Activated CD8-positive, alpha-beta T cell treated with anti-CD3 and anti-CD28 coated beads, Interleukin-2, amount 10 ng/mL, durations not matched to agents 7 days and 5 days (primary cell): ENCODE measurements at regions not wholly inside any gene's neighbourhood (a gene's known extent, or its start where the extent isn't known, plus 50 kb on each side); places are given as distances from the start of the nearest gene placed in this dataset.

Experiments
- ATAC-seq: fragments of 150-1000 bp; cut with Tn5 transposase; one replicate; pipeline ENCODE4 v1.10.0; 2021; ENCODE audit warnings: moderate library complexity
- CTCF ChIA-PET: fragments of 350-600 bp; sonication (Branson Sonifier 250); formaldehyde crosslinking; loops from one replicate; lab custom pipeline; 2021; ENCODE audit warnings: antibody characterized with exemption; lab: Charles Lee
- POLR2A ChIA-PET: fragments of 350-600 bp; sonication (Branson Sonifier 250); formaldehyde crosslinking; loops from one replicate; lab custom pipeline; 2021; ENCODE audit warnings: antibody characterized with exemption; lab: Charles Lee
- DNase-seq: peaks from one replicate; pipeline ENCODE4 v3.0.0-alpha.2; 2020
- H3K27ac Mint-ChIP-seq: one replicate; pipeline ENCODE4 v1.8.0; 2021; ENCODE audit warnings: mild to moderate bottlenecking, mixed read lengths
- H3K27me3 Mint-ChIP-seq: one replicate; pipeline ENCODE4 v1.8.0; 2021; ENCODE audit warnings: low read depth, mixed read lengths
- H3K36me3 Mint-ChIP-seq: one replicate; pipeline ENCODE4 v1.8.0; 2021; ENCODE audit warnings: low read depth, mixed read lengths
- H3K4me1 Mint-ChIP-seq: one replicate; pipeline ENCODE4 v1.8.0; 2021; ENCODE audit warnings: low read depth, mixed read lengths
- H3K4me3 Mint-ChIP-seq: one replicate; pipeline ENCODE4 v1.8.0; 2021; ENCODE audit warnings: mild to moderate bottlenecking, mixed read lengths
- H3K9me3 Mint-ChIP-seq: one replicate; pipeline ENCODE4 v1.8.0; 2022; ENCODE audit warnings: mixed read lengths; ENCODE audit not compliant: insufficient read depth

DNA sequence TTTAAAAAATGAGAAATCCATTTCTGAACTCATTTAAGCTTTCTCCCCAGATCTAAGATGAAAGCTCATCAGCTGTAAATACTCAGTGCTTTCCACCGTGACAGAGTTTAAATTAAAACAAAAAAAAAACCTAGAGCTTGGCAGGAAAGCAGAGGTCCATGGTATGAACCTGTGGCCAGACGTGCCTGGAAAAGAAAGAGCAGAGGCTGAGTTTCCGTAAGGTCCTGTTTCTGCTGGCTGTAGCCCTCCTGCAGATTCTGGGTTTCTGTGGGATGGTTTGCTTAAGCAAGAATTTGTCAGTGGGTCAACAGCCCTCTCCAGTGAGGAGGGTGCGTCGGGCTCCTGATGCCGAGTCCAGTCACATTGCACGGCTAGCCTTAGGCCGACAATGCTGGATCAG is 383.2 kb downstream of the SAMD5 start:
- H3K4me3 Mint-ChIP-seq = no peak overlapping the region
- H3K27ac Mint-ChIP-seq = no peak overlapping the region
- no peak for DNase-seq
- ChIA-PET POLR2A (no interaction called here), CTCF (no interaction called here)
- no peaks in the 10 kb centered on the region for H3K27me3 Mint-ChIP-seq
- no peak for ATAC-seq
- H3K4me1 Mint-ChIP-seq = no peaks in the 10 kb centered on the region
- no peaks in the 10 kb centered on the region for H3K36me3 Mint-ChIP-seq
- no peaks in the 10 kb centered on the region for H3K9me3 Mint-ChIP-seq

DNA sequence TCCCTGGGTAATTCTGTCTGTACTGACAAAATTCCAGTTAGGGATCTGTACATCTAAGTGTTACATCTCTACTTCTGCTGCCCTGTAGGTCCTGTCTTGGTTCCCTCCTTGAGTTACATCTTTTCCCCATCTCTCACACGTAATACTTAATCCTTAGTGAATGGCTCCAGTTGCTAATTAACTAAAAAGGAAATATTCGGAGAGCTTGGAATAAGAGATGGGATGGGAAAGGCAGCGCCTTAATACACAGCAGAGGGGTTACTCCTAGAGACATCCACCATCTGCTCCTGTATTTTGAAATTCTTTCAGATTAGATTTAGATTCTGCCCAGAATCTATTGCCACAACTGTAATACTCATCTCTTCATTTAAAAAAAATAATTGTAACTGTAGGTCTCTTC is 384.0 kb downstream of the SAMD5 start:
- ATAC-seq (no peak), DNase-seq (no peak)
- H3K36me3 Mint-ChIP-seq = no peaks in the 10 kb centered on the region
- H3K4me1 Mint-ChIP-seq = no peaks in the 10 kb centered on the region
- ChIA-PET POLR2A (no interaction called here), CTCF (no interaction called here)
- H3K9me3 Mint-ChIP-seq = no peaks in the 10 kb centered on the region
- H3K27ac Mint-ChIP-seq = no peak overlapping the region
- no peaks in the 10 kb centered on the region for H3K27me3 Mint-ChIP-seq
- H3K4me3 Mint-ChIP-seq = no peak overlapping the region

DNA sequence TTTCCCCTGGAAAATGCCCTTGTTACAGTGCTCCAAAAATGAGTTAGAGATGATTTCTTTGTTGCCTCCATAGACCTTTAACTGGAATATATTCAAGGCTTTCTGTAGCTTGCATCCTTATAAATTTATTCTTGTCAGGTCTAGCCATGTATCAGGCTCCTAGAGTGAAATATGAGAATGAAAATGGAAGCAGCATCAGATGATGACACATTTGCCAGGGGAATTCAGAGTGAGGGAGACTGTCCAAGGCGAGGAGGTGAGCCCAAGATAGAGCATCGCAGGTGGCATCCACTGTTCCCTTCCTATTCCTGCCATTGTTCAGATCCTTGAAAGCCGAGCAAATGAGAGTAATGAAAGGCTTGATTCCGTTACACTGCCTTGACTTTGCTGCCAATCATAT is 386.8 kb downstream of the SAMD5 start:
- CTCF ChIA-PET = no interaction called here
- H3K4me1 Mint-ChIP-seq = no peaks in the 10 kb centered on the region
- H3K36me3 Mint-ChIP-seq = no peaks in the 10 kb centered on the region
- ATAC-seq (no peak), DNase-seq (no peak)
- POLR2A ChIA-PET = no interaction called here
- no peak overlapping the region for H3K4me3 Mint-ChIP-seq
- no peaks in the 10 kb centered on the region for H3K9me3 Mint-ChIP-seq
- no peaks in the 10 kb centered on the region for H3K27me3 Mint-ChIP-seq
- H3K27ac Mint-ChIP-seq = no peak overlapping the region

- H3K4me1 Mint-ChIP-seq = no peaks in the 10 kb centered on the region
- H3K27ac Mint-ChIP-seq = no peak overlapping the region
- ATAC-seq (no peak), DNase-seq (no peak)
- H3K4me3 Mint-ChIP-seq = no peak overlapping the region
- ChIA-PET POLR2A (no interaction called here), CTCF (no interaction called here)
- H3K9me3 Mint-ChIP-seq = no peaks in the 10 kb centered on the region
- no peaks in the 10 kb centered on the region for H3K36me3 Mint-ChIP-seq
- no peaks in the 10 kb centered on the region for H3K27me3 Mint-ChIP-seq
Observed at GRCh38 chr6:147900247-147900830, 391.8 kb downstream of the SAMD5 start.

DNA sequence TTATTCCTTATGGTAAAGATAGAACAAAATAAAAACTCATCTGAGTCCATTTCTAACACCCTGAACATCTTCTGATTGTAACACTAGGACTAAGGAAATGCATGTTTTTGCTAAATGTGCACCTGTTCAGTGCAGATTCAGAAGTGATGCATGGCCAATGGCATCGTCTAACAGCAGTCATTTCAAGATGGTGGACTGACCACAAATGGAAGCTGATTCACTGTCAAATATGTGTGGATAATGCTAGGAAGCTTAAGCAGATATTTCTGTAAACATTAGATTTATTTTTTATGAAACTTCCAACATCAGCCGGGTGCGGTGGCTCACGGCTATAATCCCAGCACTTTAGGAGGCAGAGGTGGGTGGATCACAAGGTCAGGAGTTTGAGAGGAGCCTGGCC is 394.8 kb downstream of the SAMD5 start:
- H3K27ac Mint-ChIP-seq = no peak overlapping the region
- ChIA-PET POLR2A (no interaction called here), CTCF (no interaction called here)
- H3K4me1 Mint-ChIP-seq = no peaks in the 10 kb centered on the region
- no peak overlapping the region for H3K4me3 Mint-ChIP-seq
- H3K27me3 Mint-ChIP-seq = no peaks in the 10 kb centered on the region
- DNase-seq = no peak
- H3K9me3 Mint-ChIP-seq = no peaks in the 10 kb centered on the region
- ATAC-seq = no peak
- no peaks in the 10 kb centered on the region for H3K36me3 Mint-ChIP-seq

- ATAC-seq (no peak), DNase-seq (no peak)
- Mint-ChIP-seq H3K4me1 (no peaks in the 10 kb centered on the region), H3K36me3 (no peaks in the 10 kb centered on the region), H3K27me3 (no peaks in the 10 kb centered on the region), H3K27ac (no peak overlapping the region), H3K4me3 (no peak overlapping the region), H3K9me3 (no peaks in the 10 kb centered on the region)
- ChIA-PET POLR2A (no interaction called here), CTCF (no interaction called here)
Observed at GRCh38 chr6:147903931-147904330, 395.4 kb downstream of the SAMD5 start.

GRCh38 chr6:147904416-147904815 is 395.9 kb downstream of the SAMD5 start:
- no peaks in the 10 kb centered on the region for H3K4me1 Mint-ChIP-seq
- DNase-seq = no peak
- no peak overlapping the region for H3K4me3 Mint-ChIP-seq
- H3K27me3 Mint-ChIP-seq = no peaks in the 10 kb centered on the region
- H3K9me3 Mint-ChIP-seq = no peaks in the 10 kb centered on the region
- ChIA-PET POLR2A (no interaction called here), CTCF (no interaction called here)
- H3K27ac Mint-ChIP-seq = no peak overlapping the region
- H3K36me3 Mint-ChIP-seq = no peaks in the 10 kb centered on the region
- no peak for ATAC-seq

DNA sequence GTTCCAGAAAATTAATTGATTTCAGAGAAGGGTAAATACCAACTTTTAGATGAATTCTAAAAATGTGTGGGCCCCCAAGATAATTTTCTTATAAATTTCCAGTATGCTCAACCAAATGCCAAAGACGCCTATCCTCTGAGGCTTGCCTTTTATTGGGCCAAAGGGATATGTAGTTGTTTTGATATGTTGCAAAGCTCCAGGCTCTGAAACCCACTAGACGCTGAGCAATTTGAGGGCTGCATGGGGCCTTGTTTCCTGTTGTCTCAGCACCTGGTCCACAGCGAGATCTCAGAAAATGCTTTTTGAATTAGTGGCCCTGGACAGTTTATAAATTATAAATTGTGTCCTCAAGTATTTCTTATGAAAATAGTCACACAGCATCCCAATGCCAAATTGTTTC is 397.2 kb downstream of the SAMD5 start:
- ATAC-seq (no peak), DNase-seq (no peak)
- Mint-ChIP-seq H3K4me3 (no peak overlapping the region), H3K27ac (no peak overlapping the region), H3K36me3 (no peaks in the 10 kb centered on the region), H3K27me3 (no peaks in the 10 kb centered on the region), H3K4me1 (no peaks in the 10 kb centered on the region), H3K9me3 (no peaks in the 10 kb centered on the region)
- CTCF ChIA-PET = no interaction called here
- POLR2A ChIA-PET = no interaction called here

DNA sequence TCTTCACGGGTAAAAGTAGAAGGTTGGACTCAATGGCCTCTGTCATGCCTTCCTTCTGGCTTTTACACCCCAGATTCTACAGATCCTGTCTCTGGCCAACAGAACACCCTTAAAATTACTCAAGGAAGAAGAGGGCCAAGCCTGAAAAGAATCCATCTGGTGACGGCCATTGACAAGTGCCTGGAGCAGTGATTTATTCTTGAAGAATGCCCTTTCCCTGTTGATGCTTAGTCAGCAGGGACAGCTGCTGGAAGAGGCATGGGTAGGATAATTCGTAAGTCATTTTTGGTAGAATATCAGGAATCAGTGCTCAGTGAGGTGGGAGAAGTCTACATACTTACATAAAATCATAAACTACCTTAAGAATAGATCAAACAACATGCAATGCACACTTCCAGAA is 397.9 kb downstream of the SAMD5 start:
- no peak overlapping the region for H3K4me3 Mint-ChIP-seq
- no peaks in the 10 kb centered on the region for H3K9me3 Mint-ChIP-seq
- H3K27ac Mint-ChIP-seq = no peak overlapping the region
- ATAC-seq (no peak), DNase-seq (no peak)
- POLR2A ChIA-PET = no interaction called here
- H3K36me3 Mint-ChIP-seq = no peaks in the 10 kb centered on the region
- no peaks in the 10 kb centered on the region for H3K27me3 Mint-ChIP-seq
- CTCF ChIA-PET = no interaction called here
- H3K4me1 Mint-ChIP-seq = no peaks in the 10 kb centered on the region

DNA sequence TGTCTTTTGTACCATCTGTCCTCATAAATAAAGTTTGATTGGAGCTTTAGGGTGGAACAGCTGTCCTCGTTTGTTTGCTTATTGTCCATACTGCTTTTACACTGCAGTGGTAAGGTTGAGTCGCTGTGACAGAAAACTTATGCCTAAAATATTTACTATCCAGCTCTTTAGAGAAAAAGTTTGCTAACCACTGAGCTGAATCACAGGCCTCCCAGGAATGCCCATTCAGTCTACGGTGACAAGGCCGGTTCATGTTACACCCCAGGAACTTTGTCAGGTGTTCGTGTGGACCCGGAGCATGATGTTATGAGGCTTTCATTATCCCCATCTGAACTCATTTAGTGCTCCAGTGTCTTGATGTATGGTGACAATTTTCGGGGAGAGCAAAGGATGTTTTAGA is 401.1 kb downstream of the SAMD5 start:
- H3K4me3 Mint-ChIP-seq = no peak overlapping the region
- no peaks in the 10 kb centered on the region for H3K9me3 Mint-ChIP-seq
- H3K27me3 Mint-ChIP-seq = no peaks in the 10 kb centered on the region
- ChIA-PET POLR2A (no interaction called here), CTCF (no interaction called here)
- DNase-seq (no peak), ATAC-seq (no peak)
- no peak overlapping the region for H3K27ac Mint-ChIP-seq
- H3K4me1 Mint-ChIP-seq = no peaks in the 10 kb centered on the region
- no peaks in the 10 kb centered on the region for H3K36me3 Mint-ChIP-seq

DNA sequence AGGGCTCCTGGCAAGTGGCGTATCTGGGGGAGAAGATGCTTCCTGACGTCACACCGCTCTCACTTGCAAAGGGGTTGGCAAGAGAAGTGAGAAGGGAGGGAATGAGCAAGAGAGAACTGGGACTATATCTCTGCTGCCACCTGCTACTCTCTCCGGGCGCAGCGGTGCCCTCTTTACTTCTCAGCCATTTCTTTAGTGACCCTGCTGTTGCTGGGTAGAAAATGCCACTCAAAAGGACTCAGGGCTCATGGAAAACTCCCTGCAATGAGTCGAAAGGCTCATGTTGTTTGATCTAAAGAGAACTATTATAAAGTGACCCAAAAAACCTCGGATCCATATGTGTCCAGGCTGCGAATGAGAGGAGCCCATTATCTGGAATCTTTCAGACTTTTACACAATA is 401.8 kb downstream of the SAMD5 start:
- no peak for ATAC-seq
- POLR2A ChIA-PET = no interaction called here
- no peak overlapping the region for H3K27ac Mint-ChIP-seq

DNA sequence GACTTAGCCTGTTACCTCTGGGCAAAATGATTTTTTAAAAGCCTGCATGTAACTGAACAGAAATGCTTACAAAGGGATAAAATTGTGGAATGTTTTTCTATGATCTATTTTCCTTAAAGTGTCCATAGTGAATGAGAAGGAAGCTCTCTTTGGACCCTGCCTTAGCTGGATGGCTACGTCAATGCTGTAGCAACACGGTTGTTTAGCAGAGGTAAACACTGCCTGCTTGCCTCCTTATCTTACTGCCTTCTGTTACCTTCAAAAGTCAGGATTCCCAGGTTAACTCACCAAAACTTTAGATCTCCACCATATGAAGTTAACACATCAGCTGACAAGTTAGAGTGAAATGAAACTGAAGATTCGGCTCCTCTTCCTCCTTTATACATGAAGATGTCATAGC is 402.6 kb downstream of the SAMD5 start:
- H3K27ac Mint-ChIP-seq = no peak overlapping the region
- no peaks in the 10 kb centered on the region for H3K36me3 Mint-ChIP-seq
- ChIA-PET POLR2A (no interaction called here), CTCF (no interaction called here)
- DNase-seq = no peak
- no peak overlapping the region for H3K4me3 Mint-ChIP-seq
- no peaks in the 10 kb centered on the region for H3K27me3 Mint-ChIP-seq
- no peak for ATAC-seq
- no peaks in the 10 kb centered on the region for H3K4me1 Mint-ChIP-seq
- no peaks in the 10 kb centered on the region for H3K9me3 Mint-ChIP-seq

More for the DNA sequence above, 401.8 kb downstream of the SAMD5 start:
- Mint-ChIP-seq H3K4me3 (no peak overlapping the region), H3K4me1 (no peaks in the 10 kb centered on the region), H3K36me3 (no peaks in the 10 kb centered on the region), H3K27me3 (no peaks in the 10 kb centered on the region), H3K9me3 (no peaks in the 10 kb centered on the region)
- CTCF ChIA-PET = no interaction called here
- DNase-seq = no peak

GRCh38 chr6:147911686-147912085 is 403.2 kb downstream of the SAMD5 start:
- Mint-ChIP-seq H3K4me1 (no peaks in the 10 kb centered on the region), H3K27me3 (no peaks in the 10 kb centered on the region), H3K36me3 (no peaks in the 10 kb centered on the region), H3K27ac (no peak overlapping the region), H3K4me3 (no peak overlapping the region), H3K9me3 (no peaks in the 10 kb centered on the region)
- ATAC-seq (no peak), DNase-seq (no peak)
- CTCF ChIA-PET = no interaction called here
- POLR2A ChIA-PET = no interaction called here
